ENCODE measurements at regions not wholly inside any gene's neighbourhood (a gene's known extent, or its start where the extent isn't known, plus 50 kb on each side); places are given as distances from the start of the nearest gene placed in this dataset.

- H3K4me1 Mint-ChIP-seq (ENCODE audit: low read depth in 2 of 2), result no peaks in the 10 kb centered on the region
- no peak for DNase-seq
- H3K4me3 Mint-ChIP-seq, result no peak overlapping the region
- no peaks in the 10 kb centered on the region for H3K27me3 Mint-ChIP-seq
- no peak overlapping the region for H3K27ac Mint-ChIP-seq
- no peak for ATAC-seq (replicated peaks)
- H3K9me3 Mint-ChIP-seq, result peaks cover 0 to 3% of the 10 kb centered on the region in 2 donors
- H3K36me3 Mint-ChIP-seq (ENCODE audit: insufficient read depth), result no peaks in the 10 kb centered on the region
Observed at GRCh38 chr3:94524102-94524919, 461.4 kb downstream of the NSUN3 start.

DNA sequence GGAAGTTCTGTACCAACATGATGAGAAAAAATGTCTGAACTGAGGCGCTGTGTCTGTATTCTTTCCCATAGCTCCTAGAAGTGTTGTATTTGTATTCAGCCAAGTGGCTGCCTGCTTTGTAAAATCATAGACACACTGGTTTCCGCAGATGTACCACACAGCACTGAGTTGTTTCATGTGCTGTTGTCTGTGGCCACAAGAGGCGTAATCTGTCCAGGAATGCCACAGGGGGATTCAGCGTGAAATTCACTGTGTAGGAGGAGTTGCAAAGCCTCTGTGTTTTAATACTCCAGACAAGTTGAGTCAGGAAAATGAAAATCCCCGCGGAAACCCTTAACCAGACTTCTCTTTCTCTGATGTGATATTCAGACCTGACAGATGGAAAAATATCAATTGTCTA, 462.2 kb downstream of the NSUN3 start:
- Mint-ChIP-seq H3K36me3 (ENCODE audit: insufficient read depth) (no peaks in the 10 kb centered on the region), H3K4me3 (no peak overlapping the region), H3K4me1 (ENCODE audit: low read depth in 2 of 2) (no peaks in the 10 kb centered on the region), H3K27ac (no peak overlapping the region), H3K9me3 (peaks cover 0 to 3% of the 10 kb centered on the region in 2 donors), H3K27me3 (no peaks in the 10 kb centered on the region)
- ATAC-seq (replicated peaks) (no peak), DNase-seq (no peak)

DNA sequence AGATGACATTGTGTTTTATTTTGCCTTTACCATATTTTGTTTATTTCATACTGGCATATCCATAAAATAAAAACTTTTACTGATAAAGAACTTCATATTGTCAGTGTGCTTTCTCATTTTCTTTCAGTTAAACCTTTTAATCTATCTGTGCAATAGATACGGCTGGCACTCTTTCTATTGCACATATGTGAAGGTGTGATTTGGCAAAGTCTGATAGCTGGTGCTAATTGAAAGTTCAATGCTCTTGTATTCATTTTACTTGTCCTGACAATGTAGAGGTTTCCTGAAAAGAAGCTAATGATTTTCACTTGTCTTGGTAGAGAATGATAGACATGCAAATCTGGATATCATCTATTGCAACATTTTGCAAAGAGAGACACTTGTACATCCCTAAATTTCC, 467.0 kb downstream of the NSUN3 start:
- no peak overlapping the region for H3K4me3 Mint-ChIP-seq
- no peaks in the 10 kb centered on the region for H3K27me3 Mint-ChIP-seq
- H3K27ac Mint-ChIP-seq, result no peak overlapping the region
- no peak for DNase-seq
- no peak for ATAC-seq (replicated peaks)
- H3K4me1 Mint-ChIP-seq (ENCODE audit: low read depth in 2 of 2), result no peaks in the 10 kb centered on the region
- H3K9me3 Mint-ChIP-seq, result peaks cover 0 to 2% of the 10 kb centered on the region in 2 donors
- H3K36me3 Mint-ChIP-seq (ENCODE audit: insufficient read depth), result no peaks in the 10 kb centered on the region

DNA sequence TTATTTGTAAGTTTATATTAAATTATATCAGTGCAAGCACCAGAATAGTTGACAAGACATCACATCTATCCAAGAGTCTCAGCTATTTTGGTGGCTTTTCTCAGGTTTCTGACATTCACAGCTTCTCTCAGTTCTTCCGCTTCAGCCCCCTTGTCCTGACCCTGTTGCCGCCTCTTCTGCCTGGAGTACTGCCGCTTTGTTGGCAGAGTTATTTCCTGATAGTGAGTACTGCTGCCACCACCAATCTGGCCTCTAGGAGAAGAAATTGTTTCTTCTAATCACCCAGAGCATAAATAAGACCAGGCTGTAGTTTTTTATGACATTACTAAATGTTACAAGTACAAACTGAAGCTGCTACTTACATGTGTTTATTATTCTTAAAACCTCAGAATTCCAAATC, 470.1 kb downstream of the NSUN3 start:
- no peaks in the 10 kb centered on the region for H3K36me3 Mint-ChIP-seq (ENCODE audit: insufficient read depth)

DNA sequence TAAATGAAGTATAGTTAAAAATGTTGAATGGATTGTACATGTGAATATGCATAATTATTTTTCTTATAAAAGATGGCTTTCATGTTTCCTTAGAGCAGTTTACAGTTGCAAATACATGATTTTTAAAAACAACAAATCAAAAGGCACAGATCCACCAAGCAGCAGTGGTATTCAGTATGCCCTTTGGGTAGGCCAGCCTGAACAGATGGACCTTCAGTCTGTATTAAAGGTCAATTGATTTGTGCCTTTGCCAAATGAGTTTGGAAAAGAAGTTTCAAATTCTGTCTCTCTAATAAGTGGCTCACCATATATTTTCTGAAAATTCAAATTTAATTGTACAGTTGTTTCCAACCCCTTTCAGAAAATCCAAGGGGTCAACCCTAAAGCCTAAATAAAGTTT, 477.1 kb downstream of the NSUN3 start:
- H3K4me3 Mint-ChIP-seq, result no peak overlapping the region
- H3K9me3 Mint-ChIP-seq, result peaks cover 0 to 9% of the 10 kb centered on the region in 2 donors
- no peaks in the 10 kb centered on the region for H3K27me3 Mint-ChIP-seq

More for the DNA sequence above, 470.1 kb downstream of the NSUN3 start:
- Mint-ChIP-seq H3K4me3 (no peak overlapping the region), H3K27me3 (no peaks in the 10 kb centered on the region), H3K27ac (no peak overlapping the region), H3K4me1 (ENCODE audit: low read depth in 2 of 2) (no peaks in the 10 kb centered on the region), H3K9me3 (peaks cover 0 to 5% of the 10 kb centered on the region in 2 donors)
- ATAC-seq (replicated peaks) (no peak), DNase-seq (no peak)

DNA sequence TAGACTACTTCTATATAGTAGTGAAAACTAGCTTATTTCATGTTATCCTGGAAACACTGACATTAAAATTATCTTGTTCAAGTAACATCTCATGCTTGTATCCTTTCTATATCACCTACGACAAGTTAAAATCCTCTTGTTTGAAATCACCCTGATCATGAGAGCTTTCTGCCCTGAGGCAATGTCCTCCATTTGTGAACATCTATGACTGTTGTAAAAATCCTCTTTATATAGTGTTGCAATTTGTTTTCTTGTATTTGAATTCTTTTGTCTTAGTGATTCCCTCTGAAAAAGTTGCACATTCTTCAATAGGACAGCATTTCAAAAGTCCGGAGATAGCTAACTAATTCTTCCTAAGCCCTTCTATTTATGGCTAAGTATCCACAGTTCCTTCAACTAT, 480.3 kb downstream of the NSUN3 start:
- peaks cover 4 to 6% of the 10 kb centered on the region in 2 donors for H3K9me3 Mint-ChIP-seq

More for the DNA sequence above, 477.1 kb downstream of the NSUN3 start:
- H3K27ac Mint-ChIP-seq, result no peak overlapping the region
- DNase-seq (no peak), ATAC-seq (replicated peaks) (no peak)
- no peaks in the 10 kb centered on the region for H3K4me1 Mint-ChIP-seq (ENCODE audit: low read depth in 2 of 2)
- H3K36me3 Mint-ChIP-seq (ENCODE audit: insufficient read depth), result no peaks in the 10 kb centered on the region

GRCh38 chr3:94544131-94544789, 481.4 kb downstream of the NSUN3 start:
- H3K4me1 Mint-ChIP-seq (ENCODE audit: low read depth in 2 of 2), result no peaks in the 10 kb centered on the region
- DNase-seq, result no peak
- no peak overlapping the region for H3K4me3 Mint-ChIP-seq

More for the DNA sequence above, 480.3 kb downstream of the NSUN3 start:
- Mint-ChIP-seq H3K4me1 (ENCODE audit: low read depth in 2 of 2) (no peaks in the 10 kb centered on the region), H3K36me3 (ENCODE audit: insufficient read depth) (no peaks in the 10 kb centered on the region), H3K27ac (no peak overlapping the region), H3K4me3 (no peak overlapping the region), H3K27me3 (no peaks in the 10 kb centered on the region)
- DNase-seq (no peak), ATAC-seq (replicated peaks) (no peak)

GRCh38 chr3:94548581-94549316, 485.9 kb downstream of the NSUN3 start:
- DNase-seq (no peak), ATAC-seq (replicated peaks) (no peak)
- H3K4me3 Mint-ChIP-seq, result no peak overlapping the region
- no peaks in the 10 kb centered on the region for H3K36me3 Mint-ChIP-seq (ENCODE audit: insufficient read depth)
- H3K9me3 Mint-ChIP-seq, result peaks cover 7 to 8% of the 10 kb centered on the region in 2 donors
- no peaks in the 10 kb centered on the region for H3K27me3 Mint-ChIP-seq
- H3K27ac Mint-ChIP-seq, result no peak overlapping the region
- H3K4me1 Mint-ChIP-seq (ENCODE audit: low read depth in 2 of 2), result no peaks in the 10 kb centered on the region

More at GRCh38 chr3:94544131-94544789, 481.4 kb downstream of the NSUN3 start:
- Mint-ChIP-seq H3K9me3 (peaks cover 8% of the 10 kb centered on the region in 2 donors), H3K27ac (no peak overlapping the region), H3K27me3 (no peaks in the 10 kb centered on the region), H3K36me3 (ENCODE audit: insufficient read depth) (no peaks in the 10 kb centered on the region)
- no peak for ATAC-seq (replicated peaks)

DNA sequence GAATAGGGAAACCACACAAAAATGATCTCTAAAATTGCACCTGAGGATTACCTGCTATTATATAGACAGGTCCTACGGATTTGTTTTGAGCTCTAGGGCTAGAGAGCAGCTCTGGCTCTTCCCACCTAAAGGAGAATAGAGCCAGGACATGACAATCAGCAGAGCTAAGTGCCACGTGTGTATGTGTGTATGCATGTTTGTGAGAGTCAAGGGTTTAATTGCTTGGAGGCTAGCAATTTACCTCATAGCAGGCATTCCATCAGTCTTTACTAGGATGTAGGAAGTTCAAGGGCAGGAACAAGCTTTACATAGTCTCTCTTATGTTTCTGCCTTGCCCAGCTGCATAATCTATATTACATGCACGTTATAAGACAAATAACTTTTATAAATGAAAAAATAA, 498.2 kb downstream of the NSUN3 start:
- DNase-seq (no peak), ATAC-seq (replicated peaks) (no peak)
- H3K9me3 Mint-ChIP-seq, result peaks cover 0 to 8% of the 10 kb centered on the region in 2 donors
- H3K27ac Mint-ChIP-seq, result no peak overlapping the region
- H3K4me1 Mint-ChIP-seq (ENCODE audit: low read depth in 2 of 2), result no peaks in the 10 kb centered on the region
- peaks cover 3% of the 10 kb centered on the region for H3K36me3 Mint-ChIP-seq (ENCODE audit: insufficient read depth)
- H3K27me3 Mint-ChIP-seq, result no peaks in the 10 kb centered on the region
- no peak overlapping the region for H3K4me3 Mint-ChIP-seq

DNA sequence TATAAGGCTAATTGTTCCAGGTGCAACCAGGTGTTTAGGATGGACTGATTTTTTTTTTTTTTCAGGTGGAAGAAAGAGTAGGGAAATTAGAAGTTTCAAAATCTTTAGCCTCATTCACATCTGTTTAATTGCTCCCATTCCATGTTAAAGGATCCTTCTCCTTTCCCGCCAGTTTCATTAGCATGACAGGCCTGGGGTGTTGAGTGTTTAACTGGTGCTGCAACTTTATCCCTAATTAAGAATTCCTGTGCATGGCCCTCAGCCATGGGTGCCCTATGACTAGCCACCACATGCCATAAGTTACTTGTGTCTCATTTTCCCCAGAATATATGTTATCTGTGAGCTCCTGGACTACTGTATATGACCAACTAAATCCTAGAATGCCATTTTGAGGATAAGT, 501.4 kb downstream of the NSUN3 start:
- Mint-ChIP-seq H3K36me3 (ENCODE audit: insufficient read depth) (peaks cover 3% of the 10 kb centered on the region), H3K4me1 (ENCODE audit: low read depth in 2 of 2) (no peaks in the 10 kb centered on the region), H3K4me3 (no peak overlapping the region), H3K27me3 (no peaks in the 10 kb centered on the region), H3K27ac (no peak overlapping the region), H3K9me3 (peaks cover 6 to 10% of the 10 kb centered on the region in 2 donors)
- no peak for DNase-seq
- no peak for ATAC-seq (replicated peaks)

DNA sequence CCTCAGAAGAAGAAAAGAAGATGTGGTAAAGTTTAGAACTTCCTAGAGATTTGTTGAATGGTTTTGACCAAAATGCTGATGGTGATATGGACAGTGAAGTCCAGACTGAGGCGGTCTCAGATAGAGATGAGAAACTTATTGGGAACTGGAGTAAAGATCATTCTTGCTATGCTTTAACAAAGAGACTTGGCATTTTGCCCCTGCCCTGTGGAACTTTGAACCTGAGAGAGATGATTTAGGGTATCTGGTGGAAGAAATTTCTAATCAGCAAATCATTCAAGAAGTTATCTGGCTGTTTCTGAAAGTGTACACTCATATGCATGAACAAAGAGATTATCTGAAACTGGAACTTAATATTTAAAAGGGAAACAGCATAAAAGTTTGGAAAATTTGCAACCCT, 505.2 kb downstream of the NSUN3 start:
- Mint-ChIP-seq H3K4me1 (ENCODE audit: low read depth in 2 of 2) (no peaks in the 10 kb centered on the region), H3K36me3 (ENCODE audit: insufficient read depth) (peaks cover 3% of the 10 kb centered on the region), H3K27ac (no peak overlapping the region), H3K27me3 (no peaks in the 10 kb centered on the region), H3K9me3 (peaks cover 4 to 10% of the 10 kb centered on the region in 2 donors), H3K4me3 (no peak overlapping the region)
- ATAC-seq (replicated peaks) (no peak), DNase-seq (no peak)

DNA sequence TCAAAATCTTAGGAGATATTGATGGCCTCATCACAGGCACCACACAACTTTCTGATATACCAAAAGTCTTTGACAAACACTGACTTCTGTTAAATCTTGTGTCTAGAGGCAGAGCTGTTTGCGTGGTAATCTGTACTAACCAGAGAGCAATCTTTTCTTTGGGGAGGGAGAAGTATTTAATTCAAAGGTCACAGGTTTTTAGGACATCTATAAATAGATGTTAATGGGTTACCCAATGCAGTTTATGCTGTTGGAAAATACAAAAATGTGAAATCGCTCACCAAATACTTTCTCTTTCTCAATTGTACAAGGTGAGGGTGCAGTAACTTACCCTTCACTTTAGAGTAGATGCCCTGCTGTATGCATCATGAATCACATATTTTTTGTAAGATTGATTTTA, 510.5 kb downstream of the NSUN3 start:
- Mint-ChIP-seq H3K4me1 (ENCODE audit: low read depth in 2 of 2) (no peaks in the 10 kb centered on the region), H3K36me3 (ENCODE audit: insufficient read depth) (no peaks in the 10 kb centered on the region), H3K4me3 (no peak overlapping the region), H3K27me3 (no peaks in the 10 kb centered on the region), H3K9me3 (peaks cover 4 to 7% of the 10 kb centered on the region in 2 donors), H3K27ac (no peak overlapping the region)
- ATAC-seq (replicated peaks) (no peak), DNase-seq (no peak)

DNA sequence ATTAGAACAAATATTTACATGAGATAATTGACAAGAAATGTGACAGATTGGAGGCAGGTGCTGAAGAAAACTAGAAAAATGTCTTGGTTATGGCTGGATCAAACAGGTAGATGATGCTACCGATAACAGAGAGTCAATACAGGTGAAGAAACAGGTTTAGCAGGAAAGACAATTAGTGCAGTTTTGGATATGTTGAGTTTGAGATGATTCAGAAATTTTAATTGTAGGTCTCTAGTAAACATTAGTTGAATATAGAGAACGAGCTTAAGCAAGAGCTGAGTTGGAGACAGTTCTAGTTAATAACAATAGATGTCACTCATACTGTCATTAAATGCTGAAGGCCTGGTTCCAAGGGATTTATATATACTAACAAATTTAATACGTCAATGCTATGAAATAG, 524.4 kb downstream of the NSUN3 start:
- peaks cover 5 to 14% of the 10 kb centered on the region in 2 donors for H3K9me3 Mint-ChIP-seq
- ATAC-seq (replicated peaks) (no peak), DNase-seq (no peak)
- no peak overlapping the region for H3K27ac Mint-ChIP-seq
- H3K4me3 Mint-ChIP-seq, result no peak overlapping the region
- H3K4me1 Mint-ChIP-seq (ENCODE audit: low read depth in 2 of 2), result no peaks in the 10 kb centered on the region
- H3K27me3 Mint-ChIP-seq, result no peaks in the 10 kb centered on the region
- H3K36me3 Mint-ChIP-seq (ENCODE audit: insufficient read depth), result no peaks in the 10 kb centered on the region
